GM12873 (cell line): ENCODE measurements at regions not wholly inside any gene's neighbourhood (a gene's known extent, or its start where the extent isn't known, plus 50 kb on each side); places are given as distances from the start of the nearest gene placed in this dataset.

ENCODE experiments used
- CTCF ChIP-seq: IDR thresholded peaks from 2 replicates; pipeline ENCODE4 v1.5.1; 2012; ENCODE audit warnings: low read depth, mild to moderate bottlenecking, moderate library complexity, low read length, control low read depth; ENCODE audit not compliant: insufficient read depth; ENCODE audit errors: missing control alignments

GRCh38 chr3:71973274-71974030 lies 188.5 kb upstream of the PROK2 start:
- TF ChIP-seq CTCF, result no peak

- no peak for TF ChIP-seq CTCF
These were observed 187.1 kb upstream of the PROK2 start for GRCh38 chr3:71972031-71972430.

DNA sequence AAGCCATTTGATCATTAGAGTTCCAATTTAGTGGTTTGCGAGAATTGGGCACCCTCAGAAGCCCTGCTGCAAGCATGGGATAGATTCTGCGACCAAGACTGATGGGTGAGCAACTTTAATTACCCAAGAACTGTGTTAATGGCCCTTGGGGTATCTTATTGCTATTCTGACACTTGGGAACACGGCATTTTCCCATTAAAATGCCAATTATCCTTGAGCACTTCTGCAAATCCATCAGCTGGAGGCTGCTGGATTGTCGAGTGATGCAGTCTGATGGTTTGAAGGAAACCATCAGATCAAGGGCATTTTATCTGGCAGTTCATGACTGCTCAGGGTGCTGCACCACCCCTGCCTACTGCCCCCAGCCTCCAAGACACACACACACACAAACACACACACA lies 183.6 kb upstream of the PROK2 start:
- no peak for TF ChIP-seq CTCF

- TF ChIP-seq CTCF, result no peak
These were observed 181.2 kb upstream of the PROK2 start for GRCh38 chr3:71966185-71966584.

DNA sequence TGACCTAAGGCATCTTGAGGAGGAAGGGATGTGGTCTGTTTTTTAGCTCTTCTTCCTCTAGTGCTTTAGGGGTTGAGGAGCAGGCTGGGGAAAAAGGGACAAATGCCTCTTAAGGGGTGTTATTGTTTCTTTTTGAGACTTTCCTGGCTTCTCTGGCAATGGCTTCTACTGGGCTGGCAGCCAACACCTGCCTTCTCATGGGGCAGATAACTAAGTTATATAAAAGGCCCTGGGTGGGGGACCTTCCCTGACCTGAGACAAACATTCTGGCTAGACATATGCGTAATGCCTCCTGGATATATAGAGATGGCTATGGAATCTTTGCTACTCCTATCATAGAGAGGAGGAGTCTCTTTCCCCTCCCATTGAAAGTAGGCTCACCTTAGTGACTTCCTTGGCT lies 179.2 kb upstream of the PROK2 start:
- no peak for TF ChIP-seq CTCF

DNA sequence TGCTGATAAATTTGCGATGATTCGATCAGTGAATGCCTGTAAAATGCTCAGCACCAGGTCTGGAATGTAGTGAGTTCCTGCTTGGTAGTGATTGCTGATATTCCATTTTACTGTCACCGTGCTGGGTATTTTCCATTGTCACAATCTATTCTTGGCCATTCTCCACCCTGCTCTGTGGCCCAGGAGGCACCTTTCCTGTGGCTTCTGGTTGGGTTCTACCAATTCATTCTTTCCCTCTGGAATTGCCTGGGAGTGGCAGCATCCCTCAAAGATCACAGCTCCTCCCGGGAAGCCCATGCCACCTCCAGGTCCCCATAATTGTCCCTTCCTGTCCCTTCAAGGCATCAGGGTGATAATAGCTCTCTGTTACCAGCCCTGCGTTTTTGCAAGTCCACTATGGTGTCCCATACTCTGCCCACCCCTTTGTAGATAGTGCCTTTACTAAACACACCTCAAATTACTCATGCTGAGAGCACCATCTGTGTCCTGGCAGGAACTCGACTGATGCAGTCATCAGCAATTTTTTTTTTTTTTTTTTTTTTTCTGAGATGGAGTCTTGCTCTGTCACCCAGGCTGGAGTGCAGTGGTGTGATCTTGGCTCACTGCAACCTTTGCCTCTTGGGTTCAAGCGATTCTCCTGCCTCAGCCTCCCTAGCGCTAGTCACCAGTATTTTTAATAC lies 177.8 kb upstream of the PROK2 start:
- no peak for TF ChIP-seq CTCF

GRCh38 chr3:71961891-71962290 lies 176.9 kb upstream of the PROK2 start:
- TF ChIP-seq CTCF, result no peak
